HG02970 (cell line): ENCODE measurements at regions not wholly inside any gene's neighbourhood (a gene's known extent, or its start where the extent isn't known, plus 50 kb on each side); places are given as distances from the start of the nearest gene placed in this dataset.
"Not testable (repeated sequence)": the region's sequence is repeated elsewhere in the genome, so short reads cannot be mapped to it uniquely, and the experiment has no call there.

Experiments used
- ATAC-seq: cut with Tn5 transposase; IDR thresholded peaks from one replicate; pipeline ENCODE4 v1.9.1; 2021; ENCODE audit warnings: mild to moderate bottlenecking, moderate library complexity, moderate number of reproducible peaks; ENCODE audit not compliant: unreplicated experiment, low FRiP score

DNA sequence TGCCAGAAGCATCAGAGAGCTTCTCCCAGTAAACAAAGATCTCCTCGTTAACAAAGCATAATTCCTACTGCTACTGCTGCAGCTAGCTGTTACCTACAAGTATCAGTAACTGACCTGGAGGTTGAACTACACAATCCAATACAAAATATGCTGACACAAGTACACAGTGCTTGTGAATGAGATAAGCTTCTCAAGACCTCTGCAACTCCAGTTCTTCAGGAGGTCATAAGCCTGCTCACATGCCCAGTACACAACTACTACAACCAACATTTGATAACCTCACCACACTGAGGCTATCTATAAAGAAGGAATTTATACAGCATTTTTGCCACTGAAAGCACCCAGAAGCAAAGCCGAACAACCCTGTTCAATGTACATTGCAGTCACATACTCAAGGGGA, 66.7 kb upstream of the SMARCAD1 start:
- ATAC-seq = no peak

DNA sequence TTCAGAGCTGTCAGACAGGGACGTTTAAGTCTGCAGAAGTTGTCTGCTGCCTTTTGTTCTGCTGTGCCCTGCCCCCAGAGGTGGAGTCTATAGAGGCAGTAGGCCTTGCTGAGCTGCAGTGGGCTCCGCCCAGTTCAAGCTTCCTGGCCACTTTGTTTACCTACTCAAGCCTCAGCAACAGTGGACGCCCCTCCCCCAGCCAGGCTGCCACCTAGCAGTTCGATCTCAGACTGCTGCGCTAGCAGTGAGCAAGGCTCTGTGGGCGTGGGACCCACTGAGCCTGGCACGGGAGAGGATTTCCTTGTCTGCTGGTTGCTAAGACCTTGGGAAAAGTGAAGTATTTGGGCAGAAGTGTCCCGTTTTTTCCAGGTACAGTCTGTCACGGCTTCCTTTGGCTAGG, 59.6 kb upstream of the SMARCAD1 start:
- not testable (repeated sequence) for ATAC-seq

DNA sequence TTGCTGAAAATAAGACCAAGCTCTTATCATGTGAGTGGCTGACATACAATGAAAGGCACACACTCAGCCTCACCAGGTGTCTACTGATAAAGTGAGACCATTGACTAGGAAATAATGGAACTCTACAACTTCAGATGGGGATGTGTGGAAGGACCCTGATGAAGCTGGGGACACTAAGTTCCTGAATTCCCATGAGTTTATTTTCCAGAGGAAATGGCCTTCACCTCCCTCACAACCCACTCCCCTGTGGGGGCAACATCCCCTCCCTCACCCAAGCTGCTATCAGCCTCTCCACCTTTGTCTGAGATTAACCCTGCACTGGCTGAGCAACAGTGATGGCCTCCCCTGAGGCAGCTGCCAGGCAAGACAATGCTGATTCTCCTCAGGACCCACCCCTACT, 55.2 kb upstream of the SMARCAD1 start:
- no peak for ATAC-seq

DNA sequence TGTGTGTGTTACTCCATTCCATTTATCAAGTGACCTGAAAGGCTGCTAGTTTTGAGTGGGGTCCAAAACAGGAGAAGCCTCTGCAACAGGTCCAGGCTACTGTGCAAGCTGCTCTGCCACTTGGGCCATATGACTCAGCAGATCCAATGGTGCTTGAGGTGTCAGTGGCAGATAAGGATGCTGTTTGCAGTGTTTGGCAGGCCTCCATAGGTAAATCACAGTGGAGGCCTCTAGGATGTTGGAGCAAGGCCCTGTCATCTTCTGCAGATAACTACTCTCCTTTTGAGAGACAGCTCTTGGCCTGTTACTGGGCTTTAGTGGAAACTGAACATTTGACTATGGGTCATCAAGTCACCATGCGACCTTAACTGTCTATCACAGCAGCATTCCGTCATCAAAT, 52.3 kb upstream of the SMARCAD1 start:
- ATAC-seq = not testable (repeated sequence)

DNA sequence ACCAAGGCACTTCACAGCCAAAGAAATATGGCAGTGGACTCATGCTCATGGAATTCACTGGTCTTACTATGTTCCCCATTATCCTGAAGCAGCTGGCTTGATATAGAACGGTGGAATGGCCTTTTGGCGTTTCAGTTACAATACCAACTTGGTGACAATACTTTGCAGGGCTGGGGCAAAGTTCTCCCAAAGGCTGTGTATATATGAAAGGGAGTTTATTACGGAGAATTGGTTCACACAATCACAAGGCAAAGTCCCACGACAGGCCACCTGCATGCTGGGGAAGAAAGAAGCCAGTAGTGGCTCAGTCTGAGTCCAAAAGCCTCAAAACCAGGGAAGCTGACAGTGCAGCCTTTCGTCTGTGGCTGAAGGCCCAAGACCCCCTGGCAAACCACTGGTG, 50.8 kb upstream of the SMARCAD1 start:
- no peak for ATAC-seq
